HL-60/S4 (cell line): ENCODE measurements at regions not wholly inside any gene's neighbourhood (a gene's known extent, or its start where the extent isn't known, plus 50 kb on each side); places are given as distances from the start of the nearest gene placed in this dataset.

Source experiments
- in situ Hi-C: fragments of 300-500 bp; cut with MboI; formaldehyde crosslinking; loops from 2 replicates; pipeline ENCODE4 v1.14.3; 2022; ENCODE audit warnings: low sequenced_read_pairs

DNA sequence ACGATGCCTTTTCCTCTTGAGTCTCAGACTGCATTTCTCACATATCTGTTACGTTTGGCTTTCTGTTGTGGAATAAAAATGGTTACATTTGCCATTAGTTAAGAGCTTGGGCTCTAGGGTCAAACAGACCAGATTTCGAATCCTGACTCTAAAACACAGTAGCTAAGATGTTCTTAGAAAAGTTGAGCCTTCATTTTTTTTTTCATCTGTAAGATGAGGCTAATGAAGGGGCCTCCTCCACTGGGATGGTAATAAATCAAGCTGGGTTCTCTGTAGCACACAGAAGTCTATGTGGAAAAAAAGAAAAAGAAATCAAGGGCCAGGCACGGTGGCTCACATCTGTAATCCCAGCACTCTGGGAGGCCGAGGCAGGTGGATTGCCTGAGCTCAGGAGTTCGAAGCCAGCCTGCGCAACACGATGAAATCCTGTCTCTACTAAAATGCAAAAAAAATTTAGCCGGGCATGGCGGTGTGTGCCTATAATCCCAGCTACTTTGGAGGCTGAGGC, 49.9 kb upstream of the CAPRIN1 start:
- in situ Hi-C loops = no loop called here

DNA sequence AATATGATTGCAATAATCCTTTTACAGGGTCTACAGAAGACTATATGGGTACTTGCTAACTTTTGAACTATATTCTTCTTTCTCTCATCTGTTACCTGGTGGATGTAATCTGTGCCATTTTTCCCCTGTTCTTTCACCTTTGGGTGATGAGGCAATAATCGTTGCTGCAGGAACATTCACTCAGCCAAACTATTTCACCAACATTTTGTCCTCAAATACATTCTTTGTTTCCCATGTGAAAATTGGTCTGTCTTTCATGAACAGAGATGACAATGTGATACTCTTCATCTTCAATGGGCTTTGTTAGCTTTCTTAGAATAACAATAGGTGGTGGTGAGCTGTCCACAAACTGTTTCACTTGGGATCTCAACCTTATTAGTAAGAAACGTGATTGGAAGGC, 52.1 kb upstream of the CAPRIN1 start:
- in situ Hi-C loops = loop anchor here (10.0 to 25.0 kb wide), 3 partner anchors 365 to 637 kb away; no protein-coding TSS in a partner anchor

DNA sequence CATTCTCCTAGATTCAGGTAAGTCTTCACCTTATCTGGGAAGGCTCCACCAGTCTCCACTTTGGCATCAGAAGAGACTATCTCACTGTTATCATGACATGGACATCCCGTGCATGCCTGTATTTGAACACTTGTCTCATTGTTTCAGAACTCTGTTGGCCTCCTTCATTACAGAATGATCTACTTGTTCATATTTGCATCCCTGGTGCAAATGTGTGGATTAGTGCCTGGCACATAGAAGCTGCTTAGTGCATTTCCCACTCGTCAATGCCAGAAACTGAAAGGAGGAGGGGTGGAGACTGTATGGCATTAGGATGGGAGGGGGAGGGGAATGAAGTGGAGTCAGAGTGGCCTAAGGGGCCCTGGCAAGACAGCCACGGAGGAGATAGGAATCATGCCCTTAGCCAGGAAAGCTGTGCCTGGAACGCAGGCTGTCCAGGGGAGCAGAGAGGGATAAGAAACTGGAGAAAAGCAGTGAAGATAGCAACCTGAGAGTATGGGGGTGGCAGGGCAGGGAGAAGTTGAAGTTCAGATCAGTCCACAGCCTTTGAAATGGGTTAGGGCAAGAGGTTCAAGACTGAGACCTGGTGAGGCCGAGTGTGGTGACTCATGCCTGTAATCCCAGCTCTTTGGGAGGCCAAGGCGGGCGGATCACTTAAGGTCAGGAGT, 53.8 kb upstream of the CAPRIN1 start:
- in situ Hi-C loops = loop anchor here (10.0 to 25.0 kb wide), 3 partner anchors 367 to 635 kb away; no protein-coding TSS in a partner anchor

DNA sequence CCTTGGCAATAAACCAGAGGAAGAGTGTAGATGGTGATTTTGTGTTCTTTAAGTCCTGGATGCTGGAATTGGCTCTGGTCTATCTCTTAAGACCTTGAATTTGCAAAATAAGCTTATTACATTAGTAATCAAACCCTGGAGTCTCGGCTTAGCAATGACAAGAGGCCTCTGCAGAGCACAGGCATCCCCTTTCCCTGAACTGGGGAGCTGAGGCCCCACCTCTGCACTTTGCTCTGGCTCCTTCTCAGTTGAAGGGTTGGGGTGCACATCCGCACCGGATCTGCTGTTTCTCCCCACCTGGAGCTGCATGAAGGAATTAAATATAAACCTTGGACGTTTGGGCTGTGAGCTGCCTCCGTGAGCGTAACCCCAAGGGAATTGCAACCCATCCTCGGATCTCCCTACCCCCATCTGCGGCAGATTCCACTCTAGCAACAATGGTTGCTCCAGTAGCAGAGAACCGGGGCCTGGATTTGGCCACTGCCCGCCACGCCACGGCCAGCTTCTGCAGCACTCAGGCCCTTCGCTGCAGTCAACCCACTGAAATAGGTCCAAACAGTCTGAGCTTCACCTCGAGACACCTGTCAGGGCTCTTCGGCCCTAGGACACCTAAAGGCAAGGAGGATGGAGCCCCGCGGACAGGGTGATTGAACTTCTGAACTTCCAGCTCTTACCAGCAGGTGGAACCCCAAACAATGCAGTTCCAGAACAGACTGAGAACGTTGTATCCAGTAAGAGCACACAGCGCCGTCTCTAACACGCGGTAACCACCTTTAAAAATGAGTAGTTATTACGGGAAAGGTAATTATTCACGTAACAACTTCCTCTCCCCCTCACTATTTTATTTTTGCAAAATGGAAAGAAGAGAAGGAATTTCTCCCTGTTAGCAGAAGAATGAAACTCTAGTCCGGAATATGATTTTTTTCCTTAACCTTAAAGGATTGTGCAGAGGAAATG, 54.8 kb upstream of the CAPRIN1 start:
- in situ Hi-C loops = loop anchor here (10.0 to 25.0 kb wide), 3 partner anchors 368 to 634 kb away; no protein-coding TSS in a partner anchor

DNA sequence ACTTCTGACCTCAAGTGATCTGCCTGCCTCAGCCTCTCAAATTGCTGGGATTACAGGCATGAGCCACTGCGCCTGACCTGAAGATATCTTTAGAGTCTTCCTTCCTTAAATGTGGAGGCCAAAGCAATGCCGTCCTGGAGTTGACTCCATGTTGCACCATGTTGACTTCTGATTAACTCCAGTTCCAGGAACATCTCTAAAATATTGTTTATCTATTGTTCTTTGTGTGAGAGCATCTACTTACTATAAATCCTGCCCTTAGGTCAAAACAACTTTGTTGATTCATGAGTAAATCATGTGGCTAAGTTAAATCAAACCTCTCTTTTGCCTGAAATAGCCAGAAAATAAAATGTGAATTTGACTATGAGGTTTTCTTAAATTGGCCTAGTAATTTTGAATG, 56.6 kb upstream of the CAPRIN1 start:
- in situ Hi-C loops = loop anchor here (10.0 to 25.0 kb wide), 3 partner anchors 370 to 633 kb away; no protein-coding TSS in a partner anchor

DNA sequence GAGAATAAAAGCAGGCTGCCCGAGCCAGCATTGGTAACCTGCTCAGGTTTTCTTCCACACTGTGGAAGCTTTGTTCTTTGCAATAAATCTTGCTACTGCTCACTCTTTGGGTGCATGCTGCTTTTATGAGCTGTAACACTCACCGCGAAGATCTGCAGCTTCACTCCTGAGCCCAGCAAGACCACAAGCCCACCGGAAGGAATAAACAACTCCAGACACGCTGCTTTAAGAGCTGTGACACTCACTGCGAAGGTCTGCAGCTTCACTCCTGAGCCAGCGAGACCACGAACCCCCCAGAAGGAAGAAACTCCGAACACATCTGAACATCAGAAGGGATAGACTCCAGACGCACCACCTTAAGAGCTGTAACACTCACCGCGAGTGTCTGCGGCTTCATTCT, 60.4 kb upstream of the CAPRIN1 start:
- in situ Hi-C loops = loop anchor here (10.0 to 25.0 kb wide), 3 partner anchors 374 to 629 kb away; no protein-coding TSS in a partner anchor

DNA sequence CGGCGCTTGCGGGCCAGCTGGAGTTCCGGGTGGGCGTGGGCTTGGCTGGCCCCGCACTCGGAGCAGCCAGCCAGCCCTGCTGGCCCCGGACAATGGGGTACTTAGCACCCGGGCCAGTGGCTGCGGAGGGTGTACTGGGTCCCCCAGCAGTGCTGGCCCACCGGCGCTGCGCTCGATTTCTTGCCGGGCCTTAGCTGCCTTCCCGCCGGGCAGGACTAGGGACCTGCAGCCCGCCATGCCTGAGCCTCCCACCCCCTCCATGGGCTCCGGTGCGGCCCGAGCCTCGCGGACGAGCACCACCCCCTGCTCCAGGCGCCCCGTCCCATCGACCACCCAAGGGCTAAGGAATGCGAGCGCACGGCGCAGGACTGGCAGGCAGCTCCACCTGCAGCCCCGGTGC, 61.4 kb upstream of the CAPRIN1 start:
- in situ Hi-C loops = loop anchor here (10.0 to 25.0 kb wide), 3 partner anchors 375 to 628 kb away; no protein-coding TSS in a partner anchor

DNA sequence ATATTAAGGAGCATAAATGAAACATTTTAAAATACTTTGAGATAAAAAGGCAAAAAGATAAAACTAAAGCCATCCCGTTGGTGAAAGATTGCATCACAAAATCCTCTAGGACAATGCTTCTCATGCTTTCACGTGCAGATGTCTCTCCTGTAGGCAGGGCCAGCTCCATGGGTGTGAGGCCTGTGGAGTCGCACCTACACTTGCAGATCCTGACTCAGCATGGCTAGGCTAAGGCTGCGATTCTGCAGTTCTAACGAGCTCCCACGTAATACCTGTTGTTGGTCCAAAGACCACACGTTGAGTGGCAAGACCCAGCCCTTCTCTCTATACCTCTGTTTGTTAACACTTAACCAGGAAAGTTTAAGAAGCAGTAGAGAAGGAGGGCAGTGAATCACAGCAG, 62.1 kb upstream of the CAPRIN1 start:
- in situ Hi-C loops = loop anchor here (25.0 kb wide), 1 partner anchor 627 kb away; no protein-coding TSS in a partner anchor

DNA sequence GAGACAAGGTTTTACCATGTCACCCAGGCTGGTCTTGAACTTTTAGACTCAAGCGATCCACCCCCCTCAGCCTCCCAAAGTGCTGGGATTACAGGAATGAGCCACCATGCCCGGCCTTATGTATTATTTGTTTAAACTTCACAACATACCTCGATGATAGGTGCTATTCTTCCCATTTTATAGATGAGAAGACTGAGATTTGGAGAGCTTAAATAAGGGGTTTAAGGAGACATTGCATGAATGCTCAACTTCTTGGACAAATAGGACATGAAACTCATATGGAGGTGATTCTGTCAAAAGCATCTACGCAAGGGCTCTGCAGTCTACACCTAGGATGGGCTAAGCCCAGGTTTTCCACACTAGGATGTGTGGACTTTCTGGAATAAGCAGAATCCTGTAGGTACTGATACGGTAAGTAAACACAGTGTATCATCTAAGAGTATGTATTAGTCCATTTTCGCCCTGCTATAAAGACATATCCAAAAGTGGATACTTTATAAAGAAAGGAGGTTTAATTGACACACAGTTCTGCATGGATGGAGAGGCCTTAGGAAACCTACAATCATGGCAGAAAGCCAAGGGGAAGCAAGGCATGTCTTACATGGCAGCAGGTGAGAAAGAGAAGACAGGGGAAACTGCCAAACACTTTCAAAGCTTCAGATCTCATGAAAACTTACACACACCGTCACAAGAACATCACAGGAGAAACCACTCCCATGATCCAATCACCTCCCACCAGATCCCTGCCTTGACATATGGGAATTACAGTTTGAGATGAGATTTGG, 62.8 kb upstream of the CAPRIN1 start:
- in situ Hi-C loops = loop anchor here (25.0 kb wide), 1 partner anchor 626 kb away; no protein-coding TSS in a partner anchor

DNA sequence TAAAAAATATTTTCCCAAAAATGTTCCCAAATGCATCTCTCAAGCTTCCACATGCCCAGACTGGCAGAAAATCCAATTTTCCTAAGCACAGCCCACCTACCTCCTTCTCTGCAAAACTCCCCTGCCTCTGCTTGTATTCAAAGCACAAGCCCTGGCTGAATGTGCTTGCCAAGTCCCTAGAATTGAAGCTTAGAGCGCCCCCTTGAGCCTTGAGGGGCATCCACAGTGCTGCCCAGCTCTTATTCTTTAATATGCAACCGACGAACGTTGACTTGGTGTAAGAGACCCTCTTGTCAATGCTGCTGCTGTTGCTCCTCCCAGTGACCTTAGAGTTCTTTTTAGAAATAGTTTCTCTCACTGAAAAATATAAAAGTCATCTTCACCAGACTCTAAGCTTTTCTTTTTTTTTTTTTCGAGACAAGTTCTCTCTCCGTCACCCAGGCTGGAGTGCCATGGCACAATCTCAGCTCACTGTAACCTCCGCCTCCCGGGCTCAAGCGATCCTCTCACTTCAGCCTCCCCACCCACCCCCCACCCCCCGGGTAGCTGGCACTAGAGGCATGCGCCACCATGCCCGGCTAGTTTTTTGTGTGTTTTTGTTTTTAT, 63.5 kb upstream of the CAPRIN1 start:
- in situ Hi-C loops = loop anchor here (25.0 kb wide), 1 partner anchor 626 kb away; no protein-coding TSS in a partner anchor

DNA sequence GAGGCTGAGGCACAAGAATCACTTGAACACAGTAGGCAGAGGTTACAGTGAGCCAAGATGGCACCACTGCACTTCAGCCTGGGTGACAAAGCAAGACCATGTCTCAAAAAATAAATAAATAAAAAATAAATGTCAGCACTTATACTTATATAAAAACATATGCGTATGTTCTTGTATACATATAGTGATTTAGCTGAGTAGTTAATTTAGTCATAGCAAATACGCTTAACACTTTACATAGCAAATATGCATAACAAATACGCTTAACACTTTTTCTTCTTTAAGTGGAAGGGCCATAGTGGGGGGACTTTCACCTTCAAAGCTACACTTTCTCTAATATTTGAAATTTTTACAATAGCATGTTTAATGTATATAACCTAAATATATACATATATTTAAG, 64.0 kb upstream of the CAPRIN1 start:
- in situ Hi-C loops = loop anchor here (25.0 kb wide), 1 partner anchor 625 kb away; no protein-coding TSS in a partner anchor

DNA sequence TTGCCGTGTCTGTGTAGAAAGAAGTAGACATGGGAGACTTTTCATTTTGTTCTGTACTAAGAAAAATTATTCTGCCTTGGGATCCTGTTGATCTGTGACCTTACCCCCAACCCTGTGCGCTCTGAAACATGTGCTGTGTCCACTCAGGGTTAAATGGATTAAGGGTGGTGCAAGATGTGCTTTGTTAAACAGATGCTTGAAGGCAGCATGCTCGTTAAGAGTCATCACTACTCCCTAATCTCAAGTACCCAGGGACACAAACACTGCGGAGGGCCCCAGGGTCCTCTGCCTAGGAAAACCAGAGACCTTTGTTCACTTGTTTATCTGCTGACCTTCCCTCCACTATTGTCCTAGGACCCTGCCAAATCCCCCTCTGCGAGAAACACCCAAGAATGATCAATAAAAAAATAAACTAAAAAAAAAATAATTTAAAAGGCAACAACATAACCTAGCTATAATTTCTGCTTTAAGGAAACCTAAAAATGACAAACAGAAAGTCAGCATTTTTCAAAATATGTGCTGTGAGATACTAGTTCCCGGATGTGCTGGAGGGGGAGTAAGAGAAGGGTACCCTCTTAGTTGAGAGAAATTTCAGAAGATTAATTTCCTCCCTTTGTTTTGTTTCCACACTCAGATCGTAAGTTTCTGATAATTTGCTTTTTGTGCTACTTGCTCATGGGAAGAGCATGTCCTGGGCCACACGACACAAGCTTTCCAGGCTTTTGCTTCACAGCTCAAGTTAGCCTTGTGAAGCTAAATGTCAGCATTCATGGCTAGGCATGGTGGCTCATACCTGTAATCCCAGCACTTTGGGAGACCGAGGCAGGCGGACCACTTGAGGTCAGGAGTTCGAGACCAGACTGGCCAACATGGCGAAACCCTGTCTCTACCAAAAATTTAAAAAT, 64.7 kb upstream of the CAPRIN1 start:
- in situ Hi-C loops = loop anchor here (25.0 kb wide), 1 partner anchor 625 kb away; no protein-coding TSS in a partner anchor

DNA sequence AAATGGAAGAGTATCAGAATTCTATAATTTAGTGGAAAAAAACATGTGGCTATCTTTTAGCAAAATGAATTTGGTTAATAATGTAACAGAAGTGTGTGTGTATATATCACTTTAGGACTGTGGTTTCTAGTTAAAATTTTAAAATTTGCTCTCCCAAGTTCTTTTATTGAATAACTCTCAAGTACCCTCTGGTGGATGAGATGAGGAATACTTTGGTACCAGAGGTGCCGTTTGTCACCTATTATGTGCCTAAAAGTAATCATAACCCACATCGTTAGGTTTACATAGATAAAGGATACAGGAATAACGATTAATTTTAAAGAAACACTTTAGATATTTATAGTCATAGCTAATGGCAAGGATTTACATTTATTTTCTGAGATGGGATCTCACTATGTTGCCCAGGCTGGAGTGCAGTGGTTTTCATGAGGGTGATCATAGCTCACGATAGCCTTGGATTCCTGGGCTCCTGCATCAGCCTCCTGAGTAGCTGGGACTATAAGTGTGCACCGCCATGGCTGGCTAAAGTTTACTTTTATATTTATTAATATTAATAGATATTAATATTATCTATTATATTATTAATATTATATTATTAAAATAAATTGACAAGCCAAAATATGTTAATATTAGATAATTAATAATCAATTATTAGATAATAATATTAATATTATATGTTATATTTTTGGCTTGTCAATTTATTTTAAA, 66.7 kb upstream of the CAPRIN1 start:
- in situ Hi-C loops = loop anchor here (25.0 kb wide), 1 partner anchor 623 kb away; no protein-coding TSS in a partner anchor

DNA sequence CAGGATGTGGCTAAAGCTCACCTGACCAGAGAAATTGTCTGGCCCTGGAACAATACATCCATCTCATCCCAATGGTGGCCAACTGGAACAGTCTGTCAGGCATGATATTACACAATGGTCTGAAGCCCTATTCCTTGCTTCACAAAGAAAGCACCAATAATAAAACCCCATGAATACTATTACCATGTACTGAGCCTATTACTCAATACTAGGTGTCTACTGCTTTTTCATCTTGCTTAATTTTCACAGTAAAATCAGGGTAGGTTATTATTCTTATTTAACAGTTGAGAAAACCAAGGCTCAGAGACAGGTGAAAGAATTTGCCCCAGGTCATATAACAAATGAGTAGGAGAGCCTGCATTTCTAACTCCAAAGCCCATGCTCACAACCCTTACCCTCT, 68.9 kb upstream of the CAPRIN1 start:
- in situ Hi-C loops = loop anchor here (25.0 kb wide), 1 partner anchor 620 kb away; no protein-coding TSS in a partner anchor

DNA sequence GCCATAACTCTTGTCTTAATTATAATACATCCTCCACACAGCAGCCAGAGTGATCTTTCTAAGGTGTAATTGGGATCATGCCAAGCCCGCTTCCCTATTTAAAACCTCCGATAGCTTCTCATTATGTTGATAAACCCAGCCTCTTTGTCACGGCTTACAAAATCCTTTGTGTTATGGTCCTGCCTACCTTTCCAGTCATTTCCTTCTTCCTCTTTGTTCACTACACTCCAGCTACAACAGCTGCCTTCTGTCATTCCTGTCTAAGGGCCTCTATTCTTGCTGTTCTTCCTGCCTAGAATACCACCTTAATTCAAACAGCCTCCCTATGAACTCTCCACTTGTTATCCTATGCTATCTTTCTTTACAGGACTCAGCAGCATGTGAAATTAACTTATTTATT, 70.6 kb upstream of the CAPRIN1 start:
- in situ Hi-C loops = loop anchor here (25.0 kb wide), 1 partner anchor 619 kb away; no protein-coding TSS in a partner anchor

DNA sequence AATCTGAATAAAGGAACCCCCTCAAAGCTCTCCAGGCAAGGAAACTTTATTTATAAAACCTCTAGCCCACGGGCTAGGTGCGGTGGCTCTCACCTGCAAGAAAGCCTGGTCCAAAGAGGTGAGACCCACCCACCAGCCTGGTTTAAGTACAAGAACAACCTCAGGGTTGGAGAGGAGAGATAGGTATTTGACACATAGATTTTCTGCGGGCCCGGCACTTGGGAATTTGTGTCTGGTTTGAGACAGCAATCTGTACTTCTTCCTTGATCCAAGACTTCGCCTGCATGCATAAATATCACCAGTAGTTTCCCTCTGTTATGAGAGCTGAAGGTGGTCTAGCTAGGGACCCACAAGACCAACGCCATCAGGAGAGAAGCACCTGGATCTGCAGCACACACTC, 73.2 kb upstream of the CAPRIN1 start:
- in situ Hi-C loops = loop anchor here (25.0 kb wide), 1 partner anchor 616 kb away; no protein-coding TSS in a partner anchor

DNA sequence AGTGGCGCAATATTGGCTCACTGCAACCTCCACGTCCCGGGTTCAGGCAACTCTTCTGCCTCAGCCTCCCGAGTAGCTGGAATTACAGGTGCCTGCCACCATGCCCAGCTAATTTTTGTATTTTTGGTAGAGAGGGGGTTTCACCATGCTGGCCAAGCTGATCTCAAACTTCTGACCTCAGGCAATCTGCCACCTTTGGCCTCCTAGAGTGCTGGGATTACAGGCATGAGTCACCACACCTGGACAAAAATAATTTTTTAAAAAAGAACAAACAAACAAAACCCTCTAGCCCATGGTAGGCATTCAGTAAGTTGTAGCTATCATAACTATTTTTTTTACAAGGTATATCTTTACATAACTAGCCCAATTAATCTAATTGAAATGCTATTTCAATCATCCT, 73.9 kb upstream of the CAPRIN1 start:
- in situ Hi-C loops = loop anchor here (25.0 kb wide), 1 partner anchor 615 kb away; no protein-coding TSS in a partner anchor
